Liver (tissue), 3 donors: ENCODE measurements at regions not wholly inside any gene's neighbourhood (a gene's known extent, or its start where the extent isn't known, plus 50 kb on each side); places are given as distances from the start of the nearest gene placed in this dataset.

Source experiments
- CTCF ChIP-seq: fragments of 150-350 bp; IDR thresholded peaks from 2 replicates; pipeline ENCODE4 v1.5.1; 2017; ENCODE audit warnings: improper control_type of control experiment, low read depth, low read length; ENCODE audit not compliant: missing input control
- FOXA1 ChIP-seq: IDR thresholded peaks from 2 replicates; pipeline ENCODE4 v1.6.1; 2016; ENCODE audit warnings: antibody characterized with exemption
- GABPA ChIP-seq, 2 donors: IDR thresholded peaks in 1 of 2; conservative IDR thresholded peaks in 1 of 2; 2 replicates each; pipeline ENCODE4 v1.6.1; 2016; ENCODE audit warnings: antibody characterized with exemption in 2 of 2, mild to moderate bottlenecking in 1 of 2, moderate library complexity in 1 of 2
- HNF4G ChIP-seq: IDR thresholded peaks from 2 replicates; pipeline ENCODE4 v1.6.1; 2016; ENCODE audit warnings: antibody characterized with exemption
- RAD21 ChIP-seq, 2 donors: IDR thresholded peaks; 2 replicates each; pipeline ENCODE4 v1.6.1; 2016; ENCODE audit warnings: antibody characterized with exemption in 2 of 2, mild to moderate bottlenecking in 2 of 2
- TAF1 ChIP-seq: conservative IDR thresholded peaks from 2 replicates; pipeline ENCODE4 v1.6.1; 2016; ENCODE audit warnings: antibody characterized with exemption, mild to moderate bottlenecking
- YY1 ChIP-seq: IDR thresholded peaks from 2 replicates; pipeline ENCODE4 v1.6.1; 2016; ENCODE audit warnings: antibody characterized with exemption, mild to moderate bottlenecking
- TF ChIP-seq, protein P1 (sequence below): IDR thresholded peaks from 2 replicates; pipeline ENCODE4 v1.6.1; 2016; ENCODE audit warnings: antibody characterized with exemption, mild to moderate bottlenecking
- donor health status: healthy.
- donor health status: healthy.

DNA sequence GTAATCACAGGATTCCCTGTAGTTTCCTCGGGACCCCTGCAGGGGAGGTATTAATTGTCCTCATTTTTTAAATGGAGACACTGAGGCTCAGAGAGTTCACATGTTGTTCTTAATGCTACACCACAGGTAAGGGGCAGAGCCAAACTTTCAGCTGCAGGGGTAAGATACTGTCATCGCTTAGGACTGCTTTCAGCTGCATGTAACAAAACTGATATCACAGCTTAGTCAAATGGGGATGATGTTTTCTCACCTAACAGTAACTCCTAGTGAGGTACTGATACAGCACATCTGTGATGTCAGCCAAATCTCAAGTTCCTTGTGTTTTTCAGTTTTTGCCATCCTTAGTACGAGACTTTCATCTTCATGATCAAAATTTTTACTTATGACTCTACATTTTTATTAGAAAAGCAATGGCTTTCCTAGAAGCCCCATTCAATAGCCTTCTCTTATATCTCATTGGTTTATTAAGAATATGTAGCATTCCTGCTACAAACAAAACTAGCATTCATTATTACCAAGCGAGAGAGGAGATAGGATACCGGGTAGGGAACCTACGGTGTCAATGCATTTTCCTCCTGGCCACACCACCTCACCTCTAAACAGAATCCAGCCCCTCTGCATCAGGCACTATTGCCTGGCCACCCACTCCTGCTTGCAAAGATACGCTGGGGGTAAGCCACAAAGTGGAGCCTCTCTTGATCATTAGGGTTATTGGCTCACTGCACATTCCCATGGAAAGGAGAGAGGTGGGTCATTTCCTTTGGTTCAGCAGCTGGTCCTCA is 557.5 kb downstream of the CD83 start:
- TF ChIP-seq TAF1 (no peak), GABPA (IDR thresholded peaks at IDR 0.05 in 1 of 2, conservative IDR thresholded peaks at IDR 0.05 in 1 of 2) (no peak), CTCF (no peak), FOXA1 (no peak), YY1 (no peak), HNF4G (no peak), RAD21 (IDR thresholded peaks at IDR 0.05) (no peak)
- TF ChIP-seq, protein P1, sequence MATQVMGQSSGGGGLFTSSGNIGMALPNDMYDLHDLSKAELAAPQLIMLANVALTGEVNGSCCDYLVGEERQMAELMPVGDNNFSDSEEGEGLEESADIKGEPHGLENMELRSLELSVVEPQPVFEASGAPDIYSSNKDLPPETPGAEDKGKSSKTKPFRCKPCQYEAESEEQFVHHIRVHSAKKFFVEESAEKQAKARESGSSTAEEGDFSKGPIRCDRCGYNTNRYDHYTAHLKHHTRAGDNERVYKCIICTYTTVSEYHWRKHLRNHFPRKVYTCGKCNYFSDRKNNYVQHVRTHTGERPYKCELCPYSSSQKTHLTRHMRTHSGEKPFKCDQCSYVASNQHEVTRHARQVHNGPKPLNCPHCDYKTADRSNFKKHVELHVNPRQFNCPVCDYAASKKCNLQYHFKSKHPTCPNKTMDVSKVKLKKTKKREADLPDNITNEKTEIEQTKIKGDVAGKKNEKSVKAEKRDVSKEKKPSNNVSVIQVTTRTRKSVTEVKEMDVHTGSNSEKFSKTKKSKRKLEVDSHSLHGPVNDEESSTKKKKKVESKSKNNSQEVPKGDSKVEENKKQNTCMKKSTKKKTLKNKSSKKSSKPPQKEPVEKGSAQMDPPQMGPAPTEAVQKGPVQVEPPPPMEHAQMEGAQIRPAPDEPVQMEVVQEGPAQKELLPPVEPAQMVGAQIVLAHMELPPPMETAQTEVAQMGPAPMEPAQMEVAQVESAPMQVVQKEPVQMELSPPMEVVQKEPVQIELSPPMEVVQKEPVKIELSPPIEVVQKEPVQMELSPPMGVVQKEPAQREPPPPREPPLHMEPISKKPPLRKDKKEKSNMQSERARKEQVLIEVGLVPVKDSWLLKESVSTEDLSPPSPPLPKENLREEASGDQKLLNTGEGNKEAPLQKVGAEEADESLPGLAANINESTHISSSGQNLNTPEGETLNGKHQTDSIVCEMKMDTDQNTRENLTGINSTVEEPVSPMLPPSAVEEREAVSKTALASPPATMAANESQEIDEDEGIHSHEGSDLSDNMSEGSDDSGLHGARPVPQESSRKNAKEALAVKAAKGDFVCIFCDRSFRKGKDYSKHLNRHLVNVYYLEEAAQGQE = no peak
